COLO668 (cell line): ENCODE measurements at regions not wholly inside any gene's neighbourhood (a gene's known extent, or its start where the extent isn't known, plus 50 kb on each side); places are given as distances from the start of the nearest gene placed in this dataset.

Experiments
- DNase-seq: peaks from one replicate; lab custom pipeline; 2025; ENCODE audit not compliant: unreplicated experiment; lab: John Stamatoyannopoulos, UW

GRCh38 chr15:93182703-93183205 is 93.7 kb upstream of the RGMA start:
- no peak for DNase-seq

- DNase-seq = peak; percentile 47
Measured at GRCh38 chr15:93180656-93181055, 91.6 kb upstream of the RGMA start.

- DNase-seq = no peak
Measured at GRCh38 chr15:93180128-93180527, 91.1 kb upstream of the RGMA start.

- DNase-seq = no peak
Measured at GRCh38 chr15:93179700-93180102, 90.7 kb upstream of the RGMA start.

- peak; percentile 23 for DNase-seq
Measured at GRCh38 chr15:93179072-93179471, 90.1 kb upstream of the RGMA start.

GRCh38 chr15:93178371-93178770 is 89.4 kb upstream of the RGMA start:
- DNase-seq = no peak

GRCh38 chr15:93176065-93176464 is 87.1 kb upstream of the RGMA start:
- no peak for DNase-seq

GRCh38 chr15:93174836-93175235 is 85.8 kb upstream of the RGMA start:
- no peak for DNase-seq

- DNase-seq = no peak
Measured at GRCh38 chr15:93173369-93173768, 84.4 kb upstream of the RGMA start.

GRCh38 chr15:93171476-93171875 is 82.5 kb upstream of the RGMA start:
- DNase-seq = no peak

GRCh38 chr15:93170329-93170728 is 81.3 kb upstream of the RGMA start:
- no peak for DNase-seq

GRCh38 chr15:93168910-93169309 is 79.9 kb upstream of the RGMA start:
- no peak for DNase-seq

GRCh38 chr15:93167291-93167690 is 78.3 kb upstream of the RGMA start:
- DNase-seq = no peak

GRCh38 chr15:93166675-93167074 is 77.7 kb upstream of the RGMA start:
- DNase-seq = no peak

- DNase-seq = peak; percentile 10
Measured at GRCh38 chr15:93165734-93166470, 76.9 kb upstream of the RGMA start.

GRCh38 chr15:93164409-93164808 is 75.4 kb upstream of the RGMA start:
- no peak for DNase-seq

- DNase-seq = no peak
Measured at GRCh38 chr15:93162560-93162959, 73.5 kb upstream of the RGMA start.

- DNase-seq = no peak
Measured at GRCh38 chr15:93159930-93160329, 70.9 kb upstream of the RGMA start.

GRCh38 chr15:93158097-93158900 is 69.3 kb upstream of the RGMA start:
- DNase-seq = peak; percentile 56

GRCh38 chr15:93154666-93155065 is 65.7 kb upstream of the RGMA start:
- no peak for DNase-seq

GRCh38 chr15:93152951-93153350 is 63.9 kb upstream of the RGMA start:
- no peak for DNase-seq

- no peak for DNase-seq
Measured at GRCh38 chr15:93152360-93152759, 63.3 kb upstream of the RGMA start.
